GM18517 (cell line): ENCODE measurements at regions not wholly inside any gene's neighbourhood (a gene's known extent, or its start where the extent isn't known, plus 50 kb on each side); places are given as distances from the start of the nearest gene placed in this dataset.
"Not testable (repeated sequence)": the region's sequence is repeated elsewhere in the genome, so short reads cannot be mapped to it uniquely, and the experiment has no call there.

Source experiments
- ATAC-seq: cut with Tn5 transposase; IDR thresholded peaks from one replicate; pipeline ENCODE4 v1.9.1; 2021; ENCODE audit warnings: mild to moderate bottlenecking, moderate library complexity; ENCODE audit not compliant: unreplicated experiment

- ATAC-seq = no peak
These were observed 956.6 kb downstream of the LRFN5 start for GRCh38 chr14:42563313-42563712.

GRCh38 chr14:42556551-42556950 is 949.9 kb downstream of the LRFN5 start:
- no peak for ATAC-seq

- ATAC-seq = no peak
These were observed 948.7 kb downstream of the LRFN5 start for GRCh38 chr14:42555365-42555764.

- ATAC-seq = no peak
These were observed 947.4 kb downstream of the LRFN5 start for GRCh38 chr14:42554091-42554490.

GRCh38 chr14:42550310-42550709 is 943.6 kb downstream of the LRFN5 start:
- ATAC-seq = no peak

- no peak for ATAC-seq
These were observed 941.7 kb downstream of the LRFN5 start for GRCh38 chr14:42548349-42548748.

- ATAC-seq = no peak
These were observed 939.0 kb downstream of the LRFN5 start for GRCh38 chr14:42545636-42546035.

GRCh38 chr14:42541535-42542001 is 934.9 kb downstream of the LRFN5 start:
- ATAC-seq = no peak

GRCh38 chr14:42535397-42535796 is 928.7 kb downstream of the LRFN5 start:
- ATAC-seq = no peak

GRCh38 chr14:42533476-42533875 is 926.8 kb downstream of the LRFN5 start:
- ATAC-seq = no peak

- ATAC-seq = no peak
These were observed 925.5 kb downstream of the LRFN5 start for GRCh38 chr14:42532194-42532593.

GRCh38 chr14:42527141-42527540 is 920.5 kb downstream of the LRFN5 start:
- no peak for ATAC-seq

GRCh38 chr14:42523666-42524065 is 917.0 kb downstream of the LRFN5 start:
- ATAC-seq = no peak

- no peak for ATAC-seq
These were observed 911.3 kb downstream of the LRFN5 start for GRCh38 chr14:42517806-42518500.

GRCh38 chr14:42513837-42514236 is 907.2 kb downstream of the LRFN5 start:
- no peak for ATAC-seq

GRCh38 chr14:42510071-42510470 is 903.4 kb downstream of the LRFN5 start:
- ATAC-seq = no peak

GRCh38 chr14:42508209-42508946 is 901.7 kb downstream of the LRFN5 start:
- no peak for ATAC-seq

- no peak for ATAC-seq
These were observed 897.8 kb downstream of the LRFN5 start for GRCh38 chr14:42504433-42504832.

- no peak for ATAC-seq
These were observed 892.5 kb downstream of the LRFN5 start for GRCh38 chr14:42499137-42499536.

GRCh38 chr14:42490536-42490935 is 883.9 kb downstream of the LRFN5 start:
- ATAC-seq = no peak

GRCh38 chr14:42488965-42489364 is 882.3 kb downstream of the LRFN5 start:
- no peak for ATAC-seq

- ATAC-seq = not testable (repeated sequence)
These were observed 875.8 kb downstream of the LRFN5 start for GRCh38 chr14:42482345-42482971.
